Activated CD8-positive, alpha-beta memory T cell treated with anti-CD3 and anti-CD28 coated beads, Interleukin-2, amount 50 U/mL, for 1 hour (primary cell): ENCODE measurements at regions not wholly inside any gene's neighbourhood (a gene's known extent, or its start where the extent isn't known, plus 50 kb on each side); places are given as distances from the start of the nearest gene placed in this dataset.
"Not testable (repeated sequence)": the region's sequence is repeated elsewhere in the genome, so short reads cannot be mapped to it uniquely, and the experiment has no call there.

Experiments used
- DNase-seq: peaks from one replicate; pipeline ENCODE4 v3.0.0-alpha.2; 2020; ENCODE audit errors: extremely low read depth

DNA sequence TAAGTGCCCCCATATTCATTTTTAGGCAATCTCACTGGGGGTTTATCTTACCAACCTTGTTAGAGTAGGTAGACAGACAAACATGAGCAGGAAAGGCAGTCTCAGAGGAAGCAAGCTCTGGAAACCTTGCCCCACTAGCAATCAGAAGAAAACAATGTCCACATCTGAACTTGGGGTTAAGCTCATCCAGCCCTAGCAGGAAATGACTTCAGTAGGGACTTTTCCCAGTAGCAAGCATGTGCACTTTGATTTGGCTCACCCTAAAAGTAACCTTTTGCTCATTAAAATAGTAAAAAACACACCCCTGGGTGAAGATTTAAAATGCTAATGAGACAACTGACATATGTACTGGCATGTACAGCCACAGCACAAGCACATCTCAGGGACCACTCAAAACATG lies 175.5 kb downstream of the AKAIN1 start:
- DNase-seq = no peak

DNA sequence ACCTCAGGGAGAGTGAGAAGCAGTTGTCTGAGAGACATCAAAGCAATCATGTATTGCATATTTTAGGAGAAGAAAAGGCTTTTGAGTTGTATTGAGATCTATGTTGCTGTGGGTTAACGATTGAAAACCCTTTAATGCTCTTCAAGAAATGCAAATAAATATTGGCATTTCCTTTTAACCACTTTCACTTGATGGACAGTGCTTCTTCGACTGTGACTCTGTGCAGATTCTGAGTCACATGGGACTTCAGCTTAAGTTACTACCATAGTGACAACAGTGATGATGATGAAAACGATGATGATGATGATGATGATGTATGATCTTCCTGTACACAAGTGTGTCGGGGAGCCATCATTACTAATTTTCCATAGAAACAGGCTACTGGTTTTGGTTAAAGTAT lies 181.8 kb downstream of the AKAIN1 start:
- no peak for DNase-seq

DNA sequence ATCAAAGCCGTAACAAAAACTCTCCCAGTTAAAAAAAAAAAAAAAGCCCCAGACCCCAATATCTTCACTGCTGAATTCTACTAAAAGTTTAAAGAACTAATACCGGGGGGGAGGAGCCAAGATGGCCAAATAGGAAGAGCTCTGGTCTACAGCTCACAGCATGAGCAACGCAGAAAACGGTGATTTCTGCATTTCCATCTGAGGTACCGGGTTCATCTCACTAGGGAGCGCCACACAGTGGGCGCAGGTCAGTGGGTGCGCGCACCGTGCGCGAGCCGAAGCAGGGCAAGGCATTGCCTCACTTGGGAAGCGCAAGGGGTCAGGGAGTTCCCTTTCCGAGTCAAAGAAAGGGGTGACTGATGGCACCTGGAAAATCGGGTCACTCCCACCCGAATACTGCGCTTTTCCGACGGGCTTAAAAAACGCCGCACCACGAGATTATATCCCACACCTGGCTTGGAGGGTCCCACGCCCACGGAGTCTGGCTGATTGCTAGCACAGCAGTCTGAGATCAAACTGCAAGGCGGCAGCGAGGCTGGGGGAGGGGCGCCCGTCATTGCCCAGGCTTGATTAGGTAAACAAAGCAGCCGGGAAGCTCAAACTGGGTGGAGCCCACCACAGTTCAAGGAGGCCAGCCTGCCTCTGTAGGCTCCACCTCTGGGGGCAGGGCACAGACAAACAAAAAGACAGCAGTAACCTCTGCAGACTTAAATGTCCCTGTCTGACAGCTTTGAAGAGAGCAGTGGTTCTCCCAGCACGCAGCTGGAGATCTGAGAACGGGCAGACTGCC lies 192.8 kb downstream of the AKAIN1 start:
- DNase-seq = not testable (repeated sequence)

DNA sequence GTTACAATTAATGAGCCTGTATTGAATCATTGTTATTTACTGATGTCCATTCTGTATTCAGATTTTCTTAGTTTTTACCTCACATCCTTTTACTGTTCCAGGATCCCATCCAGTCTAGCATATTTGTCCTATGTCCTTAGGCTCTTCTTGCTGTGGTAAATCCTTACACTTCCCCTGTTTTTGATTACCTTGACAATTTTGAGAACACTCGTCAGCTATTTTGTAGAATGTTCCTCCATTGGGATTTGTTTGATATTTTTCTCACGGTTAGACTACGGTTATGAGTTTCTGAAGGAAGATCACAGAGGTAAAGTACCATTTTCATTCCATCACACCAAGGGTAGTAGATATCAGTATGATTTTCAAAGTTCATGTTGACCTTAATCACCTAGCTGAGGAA lies 202.3 kb downstream of the AKAIN1 start:
- DNase-seq = no peak

DNA sequence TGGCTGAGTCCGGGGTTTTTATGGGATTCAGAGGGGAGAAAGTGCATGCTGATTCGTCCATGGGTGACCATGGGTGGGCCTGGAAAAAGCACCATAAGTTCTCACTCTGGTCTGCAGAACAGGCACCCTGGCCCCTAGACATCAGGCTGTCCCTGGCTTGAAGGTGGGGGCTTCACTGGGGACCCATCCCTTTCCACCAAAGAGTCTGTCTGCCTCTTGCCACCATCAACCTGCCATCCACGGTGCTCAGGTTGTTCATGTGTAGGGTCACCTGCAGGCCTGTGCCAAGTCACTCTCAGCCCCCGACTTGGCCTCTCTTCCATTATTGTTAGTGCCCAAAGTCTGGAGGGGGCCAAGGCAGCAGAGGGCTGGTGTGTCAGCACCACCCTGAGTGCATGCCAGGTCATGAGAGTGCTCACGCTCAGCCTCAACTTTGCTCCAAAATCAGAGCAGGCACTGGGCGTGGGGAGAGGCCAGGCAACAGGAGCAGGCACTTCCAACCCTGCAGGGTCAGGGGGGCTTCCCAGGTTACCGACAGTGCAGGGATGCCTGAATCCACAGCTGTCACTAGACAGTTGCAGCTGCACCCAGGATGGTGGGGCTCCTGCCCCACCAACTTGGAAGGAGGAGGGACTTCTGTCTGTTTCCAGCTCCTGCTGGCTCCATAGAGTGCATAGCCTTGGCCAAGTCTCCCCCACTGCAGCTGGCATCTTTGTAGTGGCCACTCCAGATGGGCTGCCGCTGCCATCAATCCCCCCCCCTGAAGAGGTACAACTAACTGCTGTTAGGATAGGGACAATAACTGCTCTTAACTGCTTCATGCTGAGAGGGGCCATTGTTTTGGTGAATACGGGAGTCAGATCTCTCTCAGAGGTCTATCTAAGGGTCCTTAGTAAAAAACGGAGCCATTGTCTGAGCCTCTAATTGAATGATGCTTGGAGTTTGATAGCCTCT lies 209.3 kb downstream of the AKAIN1 start:
- DNase-seq = no peak

DNA sequence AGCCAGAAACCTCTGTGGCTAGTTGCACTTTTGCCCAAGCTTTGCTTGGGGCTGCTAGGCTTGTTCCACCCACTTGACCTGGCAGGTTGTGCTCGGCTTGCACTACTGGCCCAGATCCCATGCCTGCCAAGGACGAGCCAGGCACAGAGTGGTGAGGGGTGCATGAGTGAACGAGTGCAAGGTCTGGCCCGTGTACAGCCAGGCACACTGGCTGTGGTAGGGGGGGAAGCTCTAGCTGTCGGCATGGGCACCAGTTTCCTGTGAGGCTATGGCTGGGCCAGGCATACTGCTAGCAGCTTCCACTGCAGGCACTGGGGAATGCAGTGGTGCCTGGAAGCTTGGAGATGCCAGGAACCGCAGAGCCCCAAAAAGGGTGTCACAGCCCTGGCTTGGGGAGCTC lies 210.4 kb downstream of the AKAIN1 start:
- DNase-seq = no peak

DNA sequence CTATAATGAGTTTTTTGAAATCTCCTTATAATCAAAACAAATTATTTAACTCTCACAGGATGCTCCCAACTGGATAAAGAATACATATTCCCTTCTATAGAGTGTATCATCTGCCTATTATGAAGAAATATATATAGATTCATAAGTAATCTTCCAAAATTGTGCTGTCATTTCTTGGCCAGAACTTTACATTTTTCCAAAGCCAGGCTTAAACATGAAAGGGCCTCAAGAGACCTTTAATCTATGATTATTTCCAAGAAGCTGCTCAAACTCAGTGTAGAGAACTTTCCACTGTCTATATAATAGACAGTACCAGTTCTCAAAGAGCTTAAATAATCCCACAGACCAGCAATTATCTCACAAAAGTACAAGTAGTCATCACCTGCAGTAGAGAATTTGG lies 211.0 kb downstream of the AKAIN1 start:
- DNase-seq = no peak

DNA sequence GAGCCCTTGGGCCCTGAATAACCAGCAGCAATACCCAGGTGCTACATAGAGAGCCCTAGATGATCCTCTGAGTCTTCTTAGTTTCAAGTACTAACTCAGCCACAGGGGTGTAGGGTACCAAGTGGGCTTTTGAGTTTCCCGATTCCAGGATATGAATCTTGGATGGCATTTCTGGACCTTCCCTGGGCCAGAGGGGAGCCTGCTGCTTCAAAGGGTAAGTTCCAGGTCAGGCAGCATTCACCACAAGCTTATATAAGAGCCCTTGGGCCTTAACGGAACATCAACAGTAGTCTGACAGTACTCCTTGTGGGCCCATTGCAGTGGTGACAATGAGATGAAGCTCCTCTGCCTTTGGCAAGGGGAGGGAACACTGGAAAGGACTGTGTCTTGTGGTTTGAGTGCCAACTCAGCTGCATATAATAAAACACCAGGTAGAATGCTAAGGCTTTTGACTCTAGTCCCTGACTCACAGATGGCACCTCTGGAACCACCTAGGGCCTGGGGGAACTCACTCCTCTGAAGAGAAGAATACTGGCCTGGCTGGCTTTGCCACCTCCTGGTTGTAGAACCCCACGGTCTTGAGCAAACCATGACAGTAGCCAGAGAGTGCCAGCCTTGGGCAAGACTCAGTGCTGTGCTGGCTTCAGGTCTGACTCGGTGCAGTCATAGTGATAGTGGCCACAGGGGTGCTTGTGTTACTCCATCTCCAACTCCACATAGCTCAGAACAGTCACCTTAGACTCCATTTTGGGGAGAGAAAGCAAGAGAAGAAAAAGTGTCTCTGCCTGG lies 235.7 kb downstream of the AKAIN1 start:
- DNase-seq = no peak

DNA sequence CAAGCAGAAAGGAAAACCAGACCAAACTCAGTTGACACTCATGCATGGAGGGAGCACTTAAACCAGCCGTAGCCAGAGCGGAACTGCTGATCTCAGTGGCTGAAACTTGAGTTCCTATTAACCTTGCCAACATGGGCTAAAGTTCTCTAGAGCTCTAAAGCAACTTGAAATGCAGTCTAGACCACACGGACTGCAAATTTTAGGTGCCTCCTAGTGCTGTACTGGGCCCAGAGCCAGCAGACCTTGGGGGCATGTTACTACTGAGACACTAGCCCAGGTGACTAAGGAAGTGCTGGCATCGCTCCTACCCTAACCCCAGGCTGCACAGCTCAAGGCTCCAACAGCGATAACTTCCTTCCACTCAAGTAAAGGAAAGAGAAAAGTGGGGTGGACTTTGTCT lies 236.5 kb downstream of the AKAIN1 start:
- no peak for DNase-seq

DNA sequence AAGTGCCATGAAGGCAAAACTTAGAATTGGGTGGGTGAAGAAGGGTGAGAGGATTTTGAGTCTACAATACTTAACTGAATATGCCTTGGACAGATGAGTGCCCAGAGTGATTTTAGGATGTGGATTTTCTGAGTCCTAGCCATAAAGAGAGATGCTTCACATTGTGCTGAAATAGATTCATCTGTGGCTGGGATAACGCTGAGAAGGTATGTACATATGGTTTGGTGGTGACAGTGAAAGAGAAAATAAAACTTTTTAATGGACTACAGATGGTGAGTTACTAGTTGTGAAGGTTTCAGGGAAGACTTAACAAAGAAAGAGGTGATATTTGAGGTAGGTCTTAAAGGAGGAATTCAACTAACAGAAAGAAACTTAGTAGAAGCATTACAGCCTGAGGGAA lies 265.8 kb downstream of the AKAIN1 start:
- DNase-seq = no peak

DNA sequence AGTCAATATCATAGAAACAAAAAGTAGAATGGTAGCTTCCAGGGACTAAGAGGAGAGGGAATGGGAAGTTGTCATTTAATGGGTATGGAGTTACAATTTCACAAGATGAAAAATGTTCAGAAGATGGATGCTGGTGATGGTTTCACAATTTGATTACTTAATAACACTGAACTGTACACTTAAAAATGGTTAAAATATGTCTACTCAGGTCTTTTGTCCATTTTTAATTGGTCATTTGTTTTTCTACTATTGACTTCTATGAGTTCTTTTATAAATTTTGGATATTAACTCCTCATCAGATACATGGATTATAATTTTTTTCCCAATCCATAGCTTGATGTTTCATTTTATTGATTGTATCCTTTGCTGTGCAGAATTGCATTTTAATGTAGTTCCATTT lies 275.5 kb downstream of the AKAIN1 start:
- DNase-seq = no peak

DNA sequence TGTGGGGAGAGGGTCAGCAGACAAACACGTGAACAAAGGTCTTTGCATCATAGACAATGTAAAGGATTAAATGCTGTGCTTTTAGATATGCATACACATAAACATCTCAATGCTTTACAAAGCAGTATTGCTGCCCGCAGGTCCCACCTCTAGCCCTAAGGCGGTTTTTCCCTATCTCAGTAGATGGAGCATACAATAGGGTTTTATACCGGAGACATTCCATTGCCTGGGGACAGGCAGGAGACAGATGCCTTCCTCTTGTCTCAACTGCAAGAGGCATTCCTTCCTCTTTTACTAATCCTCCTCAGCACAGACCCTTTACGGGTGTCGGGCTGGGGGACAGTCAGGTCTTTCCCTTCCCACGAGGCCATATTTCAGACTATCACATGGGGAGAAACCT lies 279.5 kb downstream of the AKAIN1 start:
- not testable (repeated sequence) for DNase-seq

DNA sequence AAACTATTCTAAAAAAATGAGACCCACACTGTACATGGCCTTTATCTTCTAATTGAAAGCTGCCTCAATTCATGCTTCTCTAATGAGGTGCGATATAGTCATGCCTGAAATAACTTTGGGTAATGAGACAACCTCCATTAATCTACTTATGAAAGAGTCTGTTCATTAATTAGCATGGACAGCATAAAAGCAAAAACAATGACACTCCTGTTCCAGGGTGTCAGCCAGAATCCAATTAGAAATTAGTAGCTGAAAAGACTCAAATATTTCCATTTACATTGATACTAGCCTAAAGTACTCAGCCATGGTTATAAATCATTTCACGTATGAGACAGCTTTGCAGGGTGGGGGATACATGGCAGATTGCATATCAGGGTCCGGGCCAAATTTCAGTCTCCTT lies 288.7 kb downstream of the AKAIN1 start:
- no peak for DNase-seq

DNA sequence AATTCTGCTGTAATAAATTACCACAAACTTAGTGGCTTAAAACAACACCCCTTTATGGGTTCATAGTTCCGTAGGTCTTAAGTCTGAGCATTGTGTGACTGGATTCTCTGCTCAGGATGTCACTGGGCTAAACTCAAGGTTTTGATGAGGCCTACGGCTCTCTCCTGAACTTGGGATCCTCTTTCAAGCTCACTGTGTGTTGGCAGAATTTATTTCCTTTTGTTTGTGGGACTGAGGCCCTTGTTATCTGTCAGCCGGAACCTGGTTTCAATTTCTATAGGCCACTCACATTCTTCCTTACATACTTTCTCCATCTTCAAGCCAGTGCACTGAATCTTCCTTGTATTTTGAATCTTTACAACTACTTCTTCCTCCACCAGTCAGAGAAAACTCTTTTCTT lies 290.2 kb downstream of the AKAIN1 start:
- no peak for DNase-seq

DNA sequence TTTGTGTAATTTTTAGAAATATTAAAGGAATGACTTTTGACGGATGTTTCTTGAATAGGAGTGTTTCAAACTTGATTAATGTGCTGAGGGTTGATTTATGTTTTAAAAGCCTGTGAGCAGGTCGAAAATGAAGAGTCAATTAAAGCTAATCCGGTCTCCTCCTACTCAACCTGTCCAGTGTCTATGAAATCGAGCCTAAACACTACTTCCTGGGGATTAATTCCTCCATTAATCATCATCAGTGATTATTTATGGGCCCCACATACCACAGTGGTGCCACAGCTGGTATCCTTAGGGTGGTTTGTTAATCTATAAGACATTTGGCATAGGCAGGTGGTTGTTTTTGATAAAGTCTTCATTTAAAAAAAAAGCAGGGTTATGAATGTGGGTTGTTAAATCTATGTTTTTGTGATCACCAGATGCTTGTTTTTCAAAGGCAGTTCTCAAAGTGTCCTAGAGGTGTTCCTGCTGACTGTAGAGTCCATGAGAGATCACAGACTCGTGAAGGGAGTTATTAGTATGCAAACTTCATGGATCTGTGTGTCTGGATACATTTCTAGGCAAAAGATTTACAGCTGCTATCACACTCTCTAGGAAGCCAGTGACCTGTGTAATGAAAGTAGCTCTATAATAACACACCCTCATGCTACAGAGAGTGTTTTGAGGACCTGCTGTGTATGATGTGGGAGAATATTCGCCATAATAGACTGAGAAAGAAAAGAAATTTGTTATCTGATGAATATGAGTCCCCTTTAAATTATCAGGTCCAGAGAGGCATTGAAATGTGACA lies 308.6 kb downstream of the AKAIN1 start:
- DNase-seq = no peak

DNA sequence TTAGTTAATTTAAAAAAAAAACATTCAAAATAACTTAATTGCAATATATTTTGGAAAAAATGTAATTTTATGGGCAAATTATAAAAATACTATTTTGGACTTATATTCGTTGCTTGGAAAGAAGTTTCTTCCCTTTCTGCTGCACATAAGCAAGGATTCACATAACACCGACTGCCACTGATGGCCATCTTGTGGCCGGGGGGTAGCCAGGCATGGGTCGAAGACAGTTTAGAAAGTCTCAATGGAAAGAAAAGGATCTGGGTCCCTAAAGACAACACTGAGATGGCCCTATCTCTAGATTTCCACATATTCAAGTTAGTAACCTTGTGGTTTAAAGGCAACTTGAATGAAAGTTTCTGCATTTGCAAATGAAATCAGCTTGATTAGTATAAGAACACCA lies 318.6 kb downstream of the AKAIN1 start:
- DNase-seq = no peak

DNA sequence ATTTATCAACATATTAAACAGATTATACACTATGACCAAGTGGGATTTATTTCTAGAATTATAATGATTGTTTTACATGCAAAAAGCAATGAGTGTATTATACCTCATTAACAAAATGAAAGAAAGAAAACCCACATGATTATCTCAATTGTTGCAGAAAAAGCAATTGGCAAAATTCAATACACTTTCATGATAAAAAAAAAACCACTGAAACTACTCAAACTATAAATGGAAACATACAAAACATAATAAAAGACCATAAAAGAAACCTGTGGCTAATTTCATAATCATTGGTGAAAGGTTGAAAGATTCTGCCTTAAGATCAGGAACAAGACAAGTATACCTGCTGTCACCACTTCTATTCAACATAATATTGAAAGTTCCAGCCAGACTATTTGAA lies 325.9 kb downstream of the AKAIN1 start:
- no peak for DNase-seq

DNA sequence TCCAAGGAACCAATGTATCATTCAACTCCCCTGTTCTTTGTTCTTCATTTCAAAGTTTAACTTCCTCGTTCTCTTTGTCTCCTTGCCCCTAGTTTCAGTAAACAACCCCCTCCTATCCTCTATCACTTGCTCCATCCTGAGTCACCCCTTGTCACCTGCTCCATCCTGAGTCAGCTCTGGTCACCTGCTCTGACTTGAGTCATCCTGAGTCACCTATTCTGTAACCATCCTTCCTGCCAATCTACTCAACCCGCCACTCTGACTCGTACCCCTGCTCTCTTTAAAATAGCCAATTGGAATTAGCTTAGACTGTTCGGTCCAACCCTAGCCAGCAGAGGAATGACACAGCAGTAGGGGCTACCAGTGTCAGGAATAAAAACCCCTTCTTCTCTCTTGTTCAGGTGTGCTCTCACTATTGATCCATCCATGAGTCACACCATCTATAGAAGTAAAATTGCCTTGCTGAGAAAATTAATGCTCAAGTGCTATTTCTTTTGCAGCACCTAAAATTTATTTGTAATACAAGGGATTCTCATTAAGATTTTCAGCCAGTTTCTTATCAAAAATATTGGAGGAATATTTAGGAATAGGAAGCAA lies 326.8 kb downstream of the AKAIN1 start:
- DNase-seq = no peak

DNA sequence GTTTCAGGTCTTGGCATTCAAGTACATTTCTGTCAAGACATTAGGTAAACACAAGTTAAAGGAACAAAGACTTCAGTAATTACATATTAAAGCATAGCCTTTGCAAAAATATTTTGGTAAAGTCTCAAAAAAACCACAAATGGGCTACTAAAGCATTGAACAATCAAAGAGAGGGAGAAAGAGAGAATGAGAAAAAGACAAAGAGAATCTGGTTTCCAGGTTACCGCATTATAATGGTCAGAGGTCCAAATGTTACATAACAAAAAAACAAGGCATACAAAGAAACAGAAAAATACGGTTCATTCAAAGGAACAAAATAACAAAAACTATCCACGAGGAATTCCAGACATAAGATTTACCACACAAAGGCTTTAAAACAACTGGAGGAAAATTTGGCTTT lies 327.9 kb downstream of the AKAIN1 start:
- DNase-seq = no peak

DNA sequence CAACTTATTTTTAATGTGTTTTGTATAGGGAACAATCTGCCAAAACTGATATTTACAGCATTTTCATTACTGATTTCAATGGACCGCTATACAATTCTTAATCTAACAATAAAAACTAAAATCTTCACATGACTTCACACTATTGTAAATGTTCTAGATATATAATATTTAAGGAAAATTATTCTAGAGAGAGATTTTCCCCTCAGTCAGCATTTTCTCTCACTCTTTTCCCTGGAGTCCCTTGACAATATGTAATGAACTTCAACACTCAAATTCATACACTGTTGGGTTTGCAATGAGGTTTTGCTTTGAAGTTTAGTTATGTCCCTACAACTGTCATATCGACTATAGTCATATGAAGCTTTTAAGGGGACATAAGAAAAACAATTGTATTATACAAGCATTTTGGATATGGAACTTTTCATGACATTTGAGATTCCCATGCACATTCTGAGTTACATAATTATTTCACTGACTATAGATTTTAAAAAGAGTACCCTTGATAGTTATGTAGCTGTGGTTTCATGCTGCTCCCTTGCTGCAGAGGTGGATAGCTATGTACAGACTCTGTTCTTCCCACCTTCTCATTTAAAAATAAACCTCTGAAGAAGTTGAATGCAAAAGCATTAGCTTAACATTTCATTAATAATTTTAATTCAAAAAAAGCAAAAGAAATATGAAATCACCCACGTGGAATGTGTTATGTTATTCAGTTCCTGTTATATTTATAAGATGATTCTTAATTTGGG lies 338.5 kb downstream of the AKAIN1 start:
- DNase-seq = no peak
